HepG2 (cell line): ENCODE measurements at regions not wholly inside any gene's neighbourhood (a gene's known extent, or its start where the extent isn't known, plus 50 kb on each side); places are given as distances from the start of the nearest gene placed in this dataset.

Experiments
- ATAC-seq: fragments of 200-7000 bp; cut with Tn5 transposase; 3 replicates; pipeline ENCODE4 v1.9.1; 2020; ENCODE audit warnings: mild to moderate bottlenecking, moderate library complexity
- BruUV-seq: library from RNA; stranded (reverse); fragments of 400-500 nt; replicated peaks from 2 replicates; lab custom pipeline; 2021; lab: Mats Ljungman, UMichigan
- CTCF ChIA-PET: fragments of 300-600 bp; formaldehyde crosslinking; extraction: SDS; loops from one replicate; lab custom pipeline; 2021; ENCODE audit warnings: low total read pairs, inconsistent platforms, low intra/inter-chr PET ratio; lab: Yijun Ruan, JAX
- POLR2A ChIA-PET: fragments of 350-600 bp; sonication (Branson Sonifier 250); formaldehyde crosslinking; loops from one replicate; lab custom pipeline; 2020; ENCODE audit warnings: antibody characterized with exemption, inconsistent platforms; lab: Yijun Ruan, JAX
- DNase-seq: peaks from one replicate; pipeline ENCODE4 v3.0.0-alpha.2; 2015; ENCODE audit warnings: low spot score
- FAIRE-seq: peaks from 3 replicates; lab custom pipeline; 2011; peaks lifted over from hg19 to GRCh38; lab: Jason Lieb, UNC
- H2AFZ ChIP-seq: one replicate; pipeline ENCODE4 v1.6.1; 2011; ENCODE audit warnings: low read length, inconsistent platforms
- H3K27ac ChIP-seq: fragments of 300-600 bp; 3 replicates; pipeline ENCODE4 v1.8.0; 2011; ENCODE audit warnings: mixed run types, mild to moderate bottlenecking, mixed read lengths, low read length, inconsistent platforms; ENCODE audit not compliant: insufficient read depth; ENCODE audit errors: extremely low read length
- H3K27me3 ChIP-seq, 2 experiments: fragments of 200-600 bp in 1 of 2; 2 replicates in 1 of 2; 3 replicates in 1 of 2; pipeline versions ENCODE4 v1.6.0 to v1.8.0; 2011; ENCODE audit warnings: low read length in 2 of 2, mild to moderate bottlenecking in 2 of 2, moderate library complexity in 2 of 2, inconsistent platforms in 1 of 2; ENCODE audit not compliant: insufficient read depth in 2 of 2, control insufficient read depth in 1 of 2
- H3K36me3 ChIP-seq, 2 experiments: fragments of 200-600 bp in 1 of 2; replicated peaks in 1 of 2; 2 replicates in 1 of 2; 3 replicates in 1 of 2; pipeline versions ENCODE4 v1.5.1 to v1.8.0; 2011; ENCODE audit warnings: low read length in 2 of 2, inconsistent platforms in 1 of 2; ENCODE audit not compliant: insufficient read depth in 2 of 2, control insufficient read depth in 1 of 2
- H3K4me1 ChIP-seq: 2 replicates; pipeline ENCODE4 v1.5.1; 2012; ENCODE audit warnings: low read length, inconsistent platforms; ENCODE audit not compliant: insufficient read depth
- H3K4me2 ChIP-seq: 2 replicates; pipeline ENCODE4 v1.6.0; 2011; ENCODE audit warnings: low read depth, low read length, inconsistent platforms
- H3K4me3 ChIP-seq, 3 experiments: fragments of 200-600 bp in 1 of 3; sonication (generic), shearing (Covaris generic) in 1 of 3; replicated peaks in 1 of 3; 2 replicates each; pipeline ENCODE4 v1.5.1; 2011 to 2016; ENCODE audit warnings: low read length in 3 of 3, inconsistent platforms in 2 of 3, low read depth in 2 of 3, mild to moderate bottlenecking in 2 of 3, control low read depth in 1 of 3, mixed read lengths in 1 of 3; ENCODE audit not compliant: insufficient read depth in 1 of 3
- H3K79me2 ChIP-seq: one replicate; pipeline ENCODE4 v1.6.1; 2011; ENCODE audit warnings: low read length, inconsistent platforms; ENCODE audit not compliant: insufficient read depth
- H3K9ac ChIP-seq: 2 replicates; pipeline ENCODE4 v1.6.0; 2011; ENCODE audit warnings: mild to moderate bottlenecking, low read depth, low read length, inconsistent platforms; ENCODE audit not compliant: insufficient read depth
- H3K9me3 ChIP-seq: 2 replicates; pipeline ENCODE4 v1.5.1; 2012; ENCODE audit warnings: mild to moderate bottlenecking, low read length
- H4K20me1 ChIP-seq: 2 replicates; pipeline ENCODE4 v1.6.0; 2011; ENCODE audit warnings: inconsistent platforms, mild to moderate bottlenecking, low read length, moderate library complexity; ENCODE audit not compliant: insufficient read depth
- FOXA3 ChIP-seq: IDR thresholded peaks from 2 replicates; pipeline ENCODE4 v1.6.1; 2016; ENCODE audit warnings: missing genetic modification reagents, missing compliant biosample characterization
- HNRNPLL ChIP-seq: fragments of 200-400 bp; formaldehyde crosslinking; IDR thresholded peaks from 2 replicates; pipeline ENCODE4 v1.6.1; 2017; ENCODE audit warnings: mild to moderate bottlenecking, low read depth, low read length; ENCODE audit not compliant: poor library complexity, severe bottlenecking
- ZNF264 ChIP-seq: sonication (generic); formaldehyde crosslinking; IDR thresholded peaks from 2 replicates; pipeline ENCODE4 v1.4.0; 2020; ENCODE audit warnings: missing genetic modification reagents
- ZNF441 ChIP-seq: sonication (generic); formaldehyde crosslinking; IDR thresholded peaks from 2 replicates; pipeline ENCODE4 v1.7.0; 2021; ENCODE audit warnings: missing genetic modification reagents, borderline replicate concordance
- ZNF577 ChIP-seq: sonication (generic); formaldehyde crosslinking; IDR thresholded peaks from 2 replicates; pipeline ENCODE4 v1.4.0; 2020; ENCODE audit warnings: mild to moderate bottlenecking, low read depth, missing genetic modification reagents, borderline replicate concordance
- WGBS: methylation state at CpG from one replicate; pipeline ENCODE4 v1.1.6; 2017; ENCODE audit warnings: low lambda C conversion rate; 5-methylcytosine and 5-hydroxymethylcytosine counted together
- in situ Hi-C: cut with HindIII; loops from 2 replicates; pipeline ENCODE4 v1.10.0; 2017; ENCODE audit warnings: low pct_unique_long_range_greater_than_20kb; ENCODE audit not compliant: extremely low pct_ligation_motif_present
- intact Hi-C: fragments of 100-400 bp; cut with micrococcal nuclease; formaldehyde crosslinking; loops from one replicate; pipeline ENCODE4 v1.10.0; 2022; ENCODE audit not compliant: unreplicated experiment
- TF ChIP-seq, protein P1 (sequence below), 2 experiments: fragments of 450-650 bp in 1 of 2; sonication (generic) in 1 of 2; formaldehyde crosslinking in 1 of 2; IDR thresholded peaks; 2 replicates each; pipeline versions ENCODE4 v1.6.1 to v1.8.0; 2016 to 2022; ENCODE audit warnings: antibody characterized with exemption in 1 of 2, mild to moderate bottlenecking in 1 of 2, missing genetic modification reagents in 1 of 2
- TF ChIP-seq, protein P2 (sequence below): sonication (generic); formaldehyde crosslinking; IDR thresholded peaks from 2 replicates; pipeline ENCODE4 v1.4.0; 2020; ENCODE audit warnings: missing genetic modification reagents

DNA sequence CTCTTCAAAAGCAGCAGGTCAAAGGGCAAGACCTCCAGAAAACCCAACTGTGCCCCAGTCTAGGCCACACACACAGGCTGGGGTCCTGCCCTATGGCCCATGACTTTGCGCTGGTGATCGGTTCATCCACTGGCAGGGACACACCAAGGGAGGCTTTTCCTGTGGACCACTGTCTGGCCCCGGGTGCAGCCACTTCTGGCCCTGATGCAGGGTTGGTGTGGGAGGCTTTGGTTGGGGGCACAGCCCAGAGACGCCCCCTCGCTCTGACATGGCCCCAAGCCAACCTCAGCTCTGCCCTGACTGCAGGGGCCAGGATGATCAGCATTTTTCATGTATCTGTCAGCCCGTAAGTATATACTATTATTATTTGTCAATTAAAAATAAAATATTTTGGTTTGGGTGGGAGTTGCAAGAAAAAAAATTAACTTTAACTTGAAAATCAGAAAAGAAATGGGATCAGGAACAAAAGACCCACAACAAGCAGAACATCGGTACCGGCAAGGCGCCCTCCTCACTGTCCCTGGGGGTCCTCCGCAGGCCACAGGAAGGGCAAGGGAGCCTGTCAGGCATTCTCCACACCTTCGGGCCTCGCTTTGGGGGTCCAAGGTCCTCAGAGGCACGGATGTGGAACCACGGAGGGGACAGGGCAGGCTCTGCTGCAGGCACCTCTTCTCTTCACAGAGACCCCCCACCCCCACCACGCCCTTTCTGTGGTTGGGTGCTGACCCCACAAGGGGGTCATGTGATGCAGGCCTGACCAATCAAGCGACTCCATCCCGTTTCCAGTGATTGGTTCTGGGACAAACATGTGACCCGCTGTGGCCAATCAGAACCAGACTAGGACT is 181.5 kb upstream of the SFSWAP start:
- FAIRE-seq (no peak), DNase-seq (no peak), ATAC-seq (no peak)
- no TSS peak for BruUV-seq
- TF ChIP-seq ZNF264 (CRISPR knock-in tag) (no peak), HNRNPLL (no peak), FOXA3 (CRISPR knock-in tag) (no peak), ZNF577 (CRISPR knock-in tag) (no peak), ZNF441 (CRISPR knock-in tag) (no peak)
- TF ChIP-seq, protein P1, sequence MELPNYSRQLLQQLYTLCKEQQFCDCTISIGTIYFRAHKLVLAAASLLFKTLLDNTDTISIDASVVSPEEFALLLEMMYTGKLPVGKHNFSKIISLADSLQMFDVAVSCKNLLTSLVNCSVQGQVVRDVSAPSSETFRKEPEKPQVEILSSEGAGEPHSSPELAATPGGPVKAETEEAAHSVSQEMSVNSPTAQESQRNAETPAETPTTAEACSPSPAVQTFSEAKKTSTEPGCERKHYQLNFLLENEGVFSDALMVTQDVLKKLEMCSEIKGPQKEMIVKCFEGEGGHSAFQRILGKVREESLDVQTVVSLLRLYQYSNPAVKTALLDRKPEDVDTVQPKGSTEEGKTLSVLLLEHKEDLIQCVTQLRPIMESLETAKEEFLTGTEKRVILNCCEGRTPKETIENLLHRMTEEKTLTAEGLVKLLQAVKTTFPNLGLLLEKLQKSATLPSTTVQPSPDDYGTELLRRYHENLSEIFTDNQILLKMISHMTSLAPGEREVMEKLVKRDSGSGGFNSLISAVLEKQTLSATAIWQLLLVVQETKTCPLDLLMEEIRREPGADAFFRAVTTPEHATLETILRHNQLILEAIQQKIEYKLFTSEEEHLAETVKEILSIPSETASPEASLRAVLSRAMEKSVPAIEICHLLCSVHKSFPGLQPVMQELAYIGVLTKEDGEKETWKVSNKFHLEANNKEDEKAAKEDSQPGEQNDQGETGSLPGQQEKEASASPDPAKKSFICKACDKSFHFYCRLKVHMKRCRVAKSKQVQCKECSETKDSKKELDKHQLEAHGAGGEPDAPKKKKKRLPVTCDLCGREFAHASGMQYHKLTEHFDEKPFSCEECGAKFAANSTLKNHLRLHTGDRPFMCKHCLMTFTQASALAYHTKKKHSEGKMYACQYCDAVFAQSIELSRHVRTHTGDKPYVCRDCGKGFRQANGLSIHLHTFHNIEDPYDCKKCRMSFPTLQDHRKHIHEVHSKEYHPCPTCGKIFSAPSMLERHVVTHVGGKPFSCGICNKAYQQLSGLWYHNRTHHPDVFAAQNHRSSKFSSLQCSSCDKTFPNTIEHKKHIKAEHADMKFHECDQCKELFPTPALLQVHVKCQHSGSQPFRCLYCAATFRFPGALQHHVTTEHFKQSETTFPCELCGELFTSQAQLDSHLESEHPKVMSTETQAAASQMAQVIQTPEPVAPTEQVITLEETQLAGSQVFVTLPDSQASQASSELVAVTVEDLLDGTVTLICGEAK (IDR thresholded peaks at IDR 0.05), result no peak
- TF ChIP-seq, protein P1 (CRISPR knock-in tag; IDR thresholded peaks at IDR 0.05), result no peak
- TF ChIP-seq, protein P2, sequence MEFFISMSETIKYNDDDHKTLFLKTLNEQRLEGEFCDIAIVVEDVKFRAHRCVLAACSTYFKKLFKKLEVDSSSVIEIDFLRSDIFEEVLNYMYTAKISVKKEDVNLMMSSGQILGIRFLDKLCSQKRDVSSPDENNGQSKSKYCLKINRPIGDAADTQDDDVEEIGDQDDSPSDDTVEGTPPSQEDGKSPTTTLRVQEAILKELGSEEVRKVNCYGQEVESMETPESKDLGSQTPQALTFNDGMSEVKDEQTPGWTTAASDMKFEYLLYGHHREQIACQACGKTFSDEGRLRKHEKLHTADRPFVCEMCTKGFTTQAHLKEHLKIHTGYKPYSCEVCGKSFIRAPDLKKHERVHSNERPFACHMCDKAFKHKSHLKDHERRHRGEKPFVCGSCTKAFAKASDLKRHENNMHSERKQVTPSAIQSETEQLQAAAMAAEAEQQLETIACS, result no peak
- Histone ChIP-seq H3K4me2 (no peak overlapping the region), H3K36me3 (no peaks in the 10 kb centered on the region), H3K27me3 (peaks cover 1 to 42% of the 10 kb centered on the region in 2 experiments; a peak in 3 of 5 replicates), H4K20me1 (no peaks in the 10 kb centered on the region), H3K9ac (no peak overlapping the region), H3K79me2 (no peaks in the 10 kb centered on the region), H2AFZ (no peak overlapping the region), H3K4me3 (no peak overlapping the region), H3K27ac (no peak overlapping the region), H3K9me3 (no peaks in the 10 kb centered on the region), H3K4me1 (no peaks in the 10 kb centered on the region)
- intact Hi-C loops (no loop called here), in situ Hi-C loops (no loop called here)
- WGBS, result 54% methylated on average over 12 of the region's 18 CpGs
- ChIA-PET POLR2A (no interaction called here), CTCF (no interaction called here)
